ENCODE measurements at regions not wholly inside any gene's neighbourhood (a gene's known extent, or its start where the extent isn't known, plus 50 kb on each side); places are given as distances from the start of the nearest gene placed in this dataset.
A peak's percentile ranks its signal among the peaks of the same experiment; 100 is the strongest.

GRCh38 chr7:69450456-69450855, 147.8 kb upstream of the AUTS2 start:
- H3K9me3 Mint-ChIP-seq, result peaks cover 2% of the 10 kb centered on the region
- no peak for TF ChIP-seq CTCF (conservative IDR thresholded peaks at IDR 0.05)
- DNase-seq (ENCODE audit: extremely low spot score, unreplicated experiment), result no peak
- no peak overlapping the region for H3K27ac Mint-ChIP-seq
- no peaks in the 10 kb centered on the region for H3K4me1 Mint-ChIP-seq (ENCODE audit: unreplicated experiment)
- no peaks in the 10 kb centered on the region for H3K27me3 Mint-ChIP-seq
- no peaks in the 10 kb centered on the region for H3K36me3 Mint-ChIP-seq
- no peak overlapping the region for H3K4me3 Mint-ChIP-seq

DNA sequence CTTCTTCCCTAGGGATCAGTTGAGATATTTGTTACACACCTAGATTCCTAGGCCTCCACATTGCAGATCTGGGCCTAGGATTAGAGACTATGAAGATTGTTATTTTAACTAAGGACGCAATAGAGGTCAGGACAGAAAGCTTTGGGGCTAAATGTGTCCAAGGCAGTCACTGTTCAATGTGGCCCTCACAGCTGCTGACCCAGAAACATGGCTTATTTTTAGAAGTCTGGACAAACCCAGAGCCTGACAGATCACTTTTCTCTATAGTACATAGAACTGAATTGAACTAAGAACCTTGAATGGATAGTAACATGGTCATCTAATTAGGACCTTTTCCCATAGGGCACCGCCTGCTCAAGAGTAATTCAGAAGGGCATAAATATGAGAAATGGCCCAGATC, 146.6 kb upstream of the AUTS2 start:
- no peak overlapping the region for H3K27ac Mint-ChIP-seq
- no peaks in the 10 kb centered on the region for H3K9me3 Mint-ChIP-seq
- no peak for DNase-seq (ENCODE audit: extremely low spot score, unreplicated experiment)
- no peak overlapping the region for H3K4me3 Mint-ChIP-seq
- TF ChIP-seq CTCF (conservative IDR thresholded peaks at IDR 0.05), result no peak
- H3K36me3 Mint-ChIP-seq, result no peaks in the 10 kb centered on the region
- peaks cover 7% of the 10 kb centered on the region for H3K27me3 Mint-ChIP-seq
- H3K4me1 Mint-ChIP-seq (ENCODE audit: unreplicated experiment), result no peaks in the 10 kb centered on the region

- H3K27ac Mint-ChIP-seq, result no peak overlapping the region
- no peak for TF ChIP-seq CTCF (conservative IDR thresholded peaks at IDR 0.05)
- no peaks in the 10 kb centered on the region for H3K36me3 Mint-ChIP-seq
These were observed 145.5 kb upstream of the AUTS2 start for GRCh38 chr7:69452797-69453196.

DNA sequence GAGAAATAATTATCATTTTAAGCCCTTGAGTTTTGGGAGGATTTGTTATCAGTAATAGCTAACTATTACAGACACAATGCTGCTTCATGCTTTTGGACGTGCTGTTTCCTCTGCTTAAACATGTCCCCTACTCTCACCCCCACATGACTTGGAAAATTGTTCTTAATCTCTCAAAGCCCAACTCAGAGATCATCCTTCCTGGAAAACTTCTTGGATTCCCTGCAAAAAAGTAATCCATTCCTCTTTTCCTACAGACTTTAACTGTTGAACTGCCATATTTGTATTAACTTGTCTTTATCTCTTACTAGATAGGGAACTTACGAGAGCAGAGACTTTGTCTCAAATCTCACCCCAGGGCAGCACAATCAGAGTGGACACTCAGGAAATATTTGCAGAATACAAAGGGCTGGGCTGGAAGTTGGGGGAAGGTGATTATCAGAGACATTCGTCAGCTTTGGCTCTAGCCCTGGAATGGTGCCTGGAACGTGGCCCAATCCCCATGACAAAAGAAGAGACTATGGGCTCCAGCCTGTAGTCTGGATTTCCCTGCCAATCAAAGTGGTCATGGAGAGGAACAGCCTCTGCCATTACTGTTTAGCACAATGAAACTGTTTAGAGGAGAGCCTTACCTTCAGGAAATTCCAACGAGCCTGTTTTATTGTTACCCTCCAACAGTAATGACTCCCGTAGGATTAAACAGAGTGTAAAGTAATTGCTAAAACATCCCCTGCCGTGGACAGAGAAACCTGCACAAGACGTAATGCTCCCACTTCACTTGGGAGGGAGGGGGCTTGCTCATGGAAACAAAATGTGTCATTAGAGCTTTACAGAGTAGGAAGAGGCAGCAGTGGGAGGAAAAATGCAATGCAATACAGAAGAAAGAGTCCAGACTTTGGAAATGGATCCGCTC, 140.4 kb upstream of the AUTS2 start:
- Mint-ChIP-seq H3K27ac (no peak overlapping the region), H3K27me3 (peaks cover 7% of the 10 kb centered on the region), H3K4me3 (peak overlapping the region; percentile 39), H3K9me3 (no peaks in the 10 kb centered on the region), H3K4me1 (ENCODE audit: unreplicated experiment) (peaks cover 12% of the 10 kb centered on the region), H3K36me3 (no peaks in the 10 kb centered on the region)
- DNase-seq (ENCODE audit: extremely low spot score, unreplicated experiment), result no peak
- no peak for TF ChIP-seq CTCF (conservative IDR thresholded peaks at IDR 0.05)

More at GRCh38 chr7:69452797-69453196, 145.5 kb upstream of the AUTS2 start:
- Mint-ChIP-seq H3K9me3 (no peaks in the 10 kb centered on the region), H3K4me1 (ENCODE audit: unreplicated experiment) (peaks cover 5% of the 10 kb centered on the region), H3K27me3 (peaks cover 7% of the 10 kb centered on the region), H3K4me3 (no peak overlapping the region)
- no peak for DNase-seq (ENCODE audit: extremely low spot score, unreplicated experiment)

DNA sequence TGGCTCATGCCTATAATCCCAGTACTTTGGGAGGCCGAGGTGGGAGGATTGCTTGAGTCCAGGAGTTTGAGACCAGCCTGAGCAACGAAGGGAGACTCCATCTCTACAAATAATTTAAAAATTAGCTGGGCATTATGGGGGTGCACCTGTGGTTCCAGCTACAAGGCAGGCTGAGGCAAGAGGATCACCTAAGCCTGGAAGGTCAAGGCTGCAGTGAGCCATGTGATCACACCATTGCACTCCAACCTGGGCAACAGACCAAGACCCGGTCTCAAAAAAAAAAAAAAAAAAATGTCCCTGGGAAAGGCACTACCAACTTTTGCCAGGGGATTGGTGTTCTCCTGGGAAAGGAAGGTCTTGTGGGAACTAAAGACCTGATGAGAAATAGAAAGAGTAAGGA, 134.2 kb upstream of the AUTS2 start:
- H3K9me3 Mint-ChIP-seq, result no peaks in the 10 kb centered on the region
- no peak for TF ChIP-seq CTCF (conservative IDR thresholded peaks at IDR 0.05)
- no peak overlapping the region for H3K27ac Mint-ChIP-seq
- peaks cover 4% of the 10 kb centered on the region for H3K27me3 Mint-ChIP-seq
- DNase-seq (ENCODE audit: extremely low spot score, unreplicated experiment), result no peak
- no peaks in the 10 kb centered on the region for H3K4me1 Mint-ChIP-seq (ENCODE audit: unreplicated experiment)
- no peaks in the 10 kb centered on the region for H3K36me3 Mint-ChIP-seq
- no peak overlapping the region for H3K4me3 Mint-ChIP-seq

Measured in type B pancreatic cell (in vitro differentiated cells).